G401.6 (cell line): ENCODE measurements at regions not wholly inside any gene's neighbourhood (a gene's known extent, or its start where the extent isn't known, plus 50 kb on each side); places are given as distances from the start of the nearest gene placed in this dataset.

Source experiments
- FAIRE-seq: peaks from 2 replicates; lab custom pipeline; 2012; peaks lifted over from hg19 to GRCh38; lab: Jason Lieb, UNC

GRCh38 chr3:168889666-168890065 lies 773.8 kb downstream of the MECOM start:
- no peak for FAIRE-seq

GRCh38 chr3:168888781-168889180 lies 774.7 kb downstream of the MECOM start:
- no peak for FAIRE-seq

- no peak for FAIRE-seq
These were observed 778.5 kb downstream of the MECOM start for GRCh38 chr3:168885028-168885427.

GRCh38 chr3:168884353-168884903 lies 779.1 kb downstream of the MECOM start:
- no peak for FAIRE-seq

GRCh38 chr3:168883145-168883544 lies 780.4 kb downstream of the MECOM start:
- no peak for FAIRE-seq

GRCh38 chr3:168881804-168882203 lies 781.7 kb downstream of the MECOM start:
- no peak for FAIRE-seq

- FAIRE-seq: no peak
These were observed 782.9 kb upstream of the GOLIM4 start for GRCh38 chr3:168878655-168879054.

- no peak for FAIRE-seq
These were observed 782.2 kb upstream of the GOLIM4 start for GRCh38 chr3:168877899-168878298.

GRCh38 chr3:168876346-168877035 lies 780.8 kb upstream of the GOLIM4 start:
- no peak for FAIRE-seq

GRCh38 chr3:168872826-168873225 lies 777.1 kb upstream of the GOLIM4 start:
- FAIRE-seq: no peak

- FAIRE-seq: no peak
These were observed 775.2 kb upstream of the GOLIM4 start for GRCh38 chr3:168870892-168871291.

- FAIRE-seq: peak; percentile 98
These were observed 769.4 kb upstream of the GOLIM4 start for GRCh38 chr3:168865022-168865551.

GRCh38 chr3:168864107-168865021 lies 768.6 kb upstream of the GOLIM4 start:
- FAIRE-seq: no peak

- FAIRE-seq: no peak
These were observed 767.8 kb upstream of the GOLIM4 start for GRCh38 chr3:168863561-168863960.

- FAIRE-seq: no peak
These were observed 766.7 kb upstream of the GOLIM4 start for GRCh38 chr3:168862466-168862865.

GRCh38 chr3:168860592-168860991 lies 764.9 kb upstream of the GOLIM4 start:
- FAIRE-seq: no peak

- no peak for FAIRE-seq
These were observed 764.3 kb upstream of the GOLIM4 start for GRCh38 chr3:168860028-168860427.

- FAIRE-seq: no peak
These were observed 763.9 kb upstream of the GOLIM4 start for GRCh38 chr3:168859574-168859973.

GRCh38 chr3:168859143-168859542 lies 763.4 kb upstream of the GOLIM4 start:
- no peak for FAIRE-seq

- FAIRE-seq: no peak
These were observed 762.6 kb upstream of the GOLIM4 start for GRCh38 chr3:168858327-168858726.

GRCh38 chr3:168850109-168850508 lies 754.4 kb upstream of the GOLIM4 start:
- FAIRE-seq: no peak

- FAIRE-seq: peak; percentile 81
These were observed 751.7 kb upstream of the GOLIM4 start for GRCh38 chr3:168847291-168847883.
